C4-2B (cell line): ENCODE measurements at regions not wholly inside any gene's neighbourhood (a gene's known extent, or its start where the extent isn't known, plus 50 kb on each side); places are given as distances from the start of the nearest gene placed in this dataset.

Experiments used
- CTCF ChIP-seq: fragments of 450-650 bp; conservative IDR thresholded peaks from 2 replicates; pipeline ENCODE4 v1.5.1; 2017; ENCODE audit warnings: mild to moderate bottlenecking
- ZFX ChIP-seq: fragments of 450-650 bp; IDR thresholded peaks from 2 replicates; pipeline ENCODE4 v1.6.1; 2017

- TF ChIP-seq CTCF: no peak
- TF ChIP-seq ZFX: no peak
Measured at GRCh38 chrX:116628464-116628863, 165.7 kb upstream of the CT83 start.
